RWPE2 (cell line): ENCODE measurements at regions not wholly inside any gene's neighbourhood (a gene's known extent, or its start where the extent isn't known, plus 50 kb on each side); places are given as distances from the start of the nearest gene placed in this dataset.
"Not testable (repeated sequence)": the region's sequence is repeated elsewhere in the genome, so short reads cannot be mapped to it uniquely, and the experiment has no call there.

Experiments used
- ATAC-seq: fragments of 200-7000 bp; cut with Tn5 transposase; 3 replicates; pipeline ENCODE4 v1.9.1; 2021; ENCODE audit warnings: low read depth
- DNase-seq: peaks from one replicate; pipeline ENCODE4 v3.0.0-alpha.2; 2020; ENCODE audit warnings: low spot score
- H3K27ac ChIP-seq: fragments of 450-650 bp; 2 replicates; pipeline ENCODE4 v1.5.1; 2017; ENCODE audit warnings: mild to moderate bottlenecking; ENCODE audit not compliant: poor library complexity, severe bottlenecking
- H3K27me3 ChIP-seq: fragments of 250-450 bp; sonication (Bioruptor Pico); 2 replicates; pipeline ENCODE4 v1.5.1; 2021; ENCODE audit warnings: mild to moderate bottlenecking, moderate library complexity; ENCODE audit not compliant: insufficient read depth, poor library complexity, severe bottlenecking
- H3K36me3 ChIP-seq: fragments of 250-450 bp; sonication (Bioruptor Pico); 2 replicates; pipeline ENCODE4 v1.5.1; 2020; ENCODE audit warnings: low read depth, mild to moderate bottlenecking, moderate library complexity
- H3K4me1 ChIP-seq: fragments of 250-450 bp; sonication (Bioruptor Pico); 2 replicates; pipeline ENCODE4 v1.5.1; 2021; ENCODE audit warnings: mild to moderate bottlenecking, moderate library complexity; ENCODE audit not compliant: insufficient read depth, poor library complexity, severe bottlenecking
- H3K4me3 ChIP-seq: fragments of 250-450 bp; sonication (Bioruptor Pico); 2 replicates; pipeline ENCODE4 v1.5.1; 2021; ENCODE audit warnings: mild to moderate bottlenecking, moderate library complexity; ENCODE audit not compliant: severe bottlenecking
- H3K9me3 ChIP-seq: fragments of 250-450 bp; sonication (Bioruptor Pico); 2 replicates; pipeline ENCODE4 v1.5.1; 2021; ENCODE audit warnings: mild to moderate bottlenecking, moderate library complexity; ENCODE audit not compliant: severe bottlenecking
- TF ChIP-seq, protein P1 (sequence below): fragments of 450-650 bp; IDR thresholded peaks from one replicate; pipeline ENCODE4 v1.5.1; 2017; ENCODE audit warnings: mild to moderate bottlenecking, moderate library complexity; ENCODE audit not compliant: poor library complexity, severe bottlenecking

DNA sequence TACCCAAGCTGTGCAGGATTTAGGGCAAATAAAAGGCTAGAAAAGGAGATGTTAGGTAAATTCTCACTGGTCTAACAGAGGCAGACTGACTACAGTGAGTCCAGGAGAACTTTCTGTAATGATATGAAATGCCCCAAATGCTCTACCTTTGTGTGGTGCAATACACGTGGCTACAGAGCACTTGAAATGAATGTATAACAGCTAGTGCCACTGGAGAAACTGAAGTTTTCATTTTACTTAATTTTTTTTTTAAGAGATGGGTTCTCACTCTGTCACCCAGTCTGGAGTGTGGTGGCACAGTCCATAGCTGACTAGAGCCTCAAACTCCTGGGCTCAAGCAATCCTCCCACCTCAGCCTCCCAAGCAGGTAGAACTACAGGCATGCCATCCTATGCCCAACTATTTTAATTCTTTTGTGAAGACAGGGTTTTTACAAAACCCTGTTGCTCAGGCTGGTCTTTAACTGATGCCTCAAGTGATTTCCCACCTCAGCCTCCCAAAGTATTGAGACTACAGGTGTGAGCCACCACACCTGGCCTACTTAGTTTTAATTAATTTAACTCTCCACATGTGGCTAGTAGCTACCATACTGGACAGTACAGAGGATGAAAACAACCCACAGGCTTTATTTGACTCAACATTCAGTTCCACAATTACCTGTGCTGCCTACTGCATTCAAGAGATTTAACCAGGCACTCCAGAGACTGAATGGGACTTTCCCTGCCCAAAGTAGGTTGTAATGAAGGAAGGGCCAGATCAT lies 84.8 kb upstream of the PLEKHM1 start:
- no peak overlapping the region for H3K4me3 ChIP-seq
- H3K9me3 ChIP-seq, result no peaks in the 10 kb centered on the region
- peaks cover 28% of the 10 kb centered on the region for H3K4me1 ChIP-seq
- ATAC-seq, result no peak
- TF ChIP-seq, protein P1, sequence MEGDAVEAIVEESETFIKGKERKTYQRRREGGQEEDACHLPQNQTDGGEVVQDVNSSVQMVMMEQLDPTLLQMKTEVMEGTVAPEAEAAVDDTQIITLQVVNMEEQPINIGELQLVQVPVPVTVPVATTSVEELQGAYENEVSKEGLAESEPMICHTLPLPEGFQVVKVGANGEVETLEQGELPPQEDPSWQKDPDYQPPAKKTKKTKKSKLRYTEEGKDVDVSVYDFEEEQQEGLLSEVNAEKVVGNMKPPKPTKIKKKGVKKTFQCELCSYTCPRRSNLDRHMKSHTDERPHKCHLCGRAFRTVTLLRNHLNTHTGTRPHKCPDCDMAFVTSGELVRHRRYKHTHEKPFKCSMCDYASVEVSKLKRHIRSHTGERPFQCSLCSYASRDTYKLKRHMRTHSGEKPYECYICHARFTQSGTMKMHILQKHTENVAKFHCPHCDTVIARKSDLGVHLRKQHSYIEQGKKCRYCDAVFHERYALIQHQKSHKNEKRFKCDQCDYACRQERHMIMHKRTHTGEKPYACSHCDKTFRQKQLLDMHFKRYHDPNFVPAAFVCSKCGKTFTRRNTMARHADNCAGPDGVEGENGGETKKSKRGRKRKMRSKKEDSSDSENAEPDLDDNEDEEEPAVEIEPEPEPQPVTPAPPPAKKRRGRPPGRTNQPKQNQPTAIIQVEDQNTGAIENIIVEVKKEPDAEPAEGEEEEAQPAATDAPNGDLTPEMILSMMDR, result no peak
- no peaks in the 10 kb centered on the region; the same call in 1 of the 2 replicates for H3K36me3 ChIP-seq
- no peak for DNase-seq
- H3K27me3 ChIP-seq, result no peaks in the 10 kb centered on the region
- H3K27ac ChIP-seq, result no peak overlapping the region

DNA sequence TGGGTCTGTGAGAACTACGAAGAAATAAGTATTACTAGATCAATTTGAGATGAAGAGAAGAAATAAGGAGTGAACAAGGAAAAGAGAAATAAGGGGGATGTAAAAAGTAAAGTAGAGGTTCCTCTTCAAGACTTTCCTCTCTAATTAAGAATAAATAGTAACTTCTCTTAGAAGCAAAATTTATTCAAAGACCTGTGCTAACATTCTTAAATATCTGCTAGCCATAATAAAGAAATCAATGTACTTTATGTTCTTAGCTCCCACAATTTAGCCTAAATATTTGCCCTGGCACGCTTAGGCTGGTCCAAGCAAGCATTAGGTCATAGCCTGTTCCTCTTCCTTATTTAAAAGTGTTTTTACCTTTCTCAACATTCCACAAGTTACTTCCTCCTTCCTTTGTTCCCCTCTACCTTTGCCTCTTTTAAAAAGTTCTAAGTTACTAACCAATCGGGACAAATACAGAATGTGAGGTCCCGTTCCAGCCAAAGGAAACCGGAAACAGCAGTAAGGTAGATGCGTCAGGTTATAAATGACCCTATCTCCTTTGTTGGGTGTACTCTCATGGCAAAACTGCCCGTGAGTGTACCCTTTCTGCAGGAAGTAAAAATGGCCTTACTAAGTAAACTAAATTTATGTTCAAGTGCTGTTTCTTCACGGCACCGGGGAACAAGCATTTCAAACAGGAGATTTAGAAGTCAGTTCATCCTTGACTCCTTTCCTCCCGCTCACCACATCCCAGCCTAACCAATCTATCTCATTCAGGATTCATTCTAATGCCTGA lies 86.2 kb upstream of the PLEKHM1 start:
- ATAC-seq, DNase-seq, H3K36me3 ChIP-seq, H3K4me3 ChIP-seq, H3K9me3 ChIP-seq, H3K27me3 ChIP-seq: not testable (repeated sequence)
- peak overlapping the region; percentile 69 for H3K27ac ChIP-seq
- peaks cover 28% of the 10 kb centered on the region for H3K4me1 ChIP-seq

DNA sequence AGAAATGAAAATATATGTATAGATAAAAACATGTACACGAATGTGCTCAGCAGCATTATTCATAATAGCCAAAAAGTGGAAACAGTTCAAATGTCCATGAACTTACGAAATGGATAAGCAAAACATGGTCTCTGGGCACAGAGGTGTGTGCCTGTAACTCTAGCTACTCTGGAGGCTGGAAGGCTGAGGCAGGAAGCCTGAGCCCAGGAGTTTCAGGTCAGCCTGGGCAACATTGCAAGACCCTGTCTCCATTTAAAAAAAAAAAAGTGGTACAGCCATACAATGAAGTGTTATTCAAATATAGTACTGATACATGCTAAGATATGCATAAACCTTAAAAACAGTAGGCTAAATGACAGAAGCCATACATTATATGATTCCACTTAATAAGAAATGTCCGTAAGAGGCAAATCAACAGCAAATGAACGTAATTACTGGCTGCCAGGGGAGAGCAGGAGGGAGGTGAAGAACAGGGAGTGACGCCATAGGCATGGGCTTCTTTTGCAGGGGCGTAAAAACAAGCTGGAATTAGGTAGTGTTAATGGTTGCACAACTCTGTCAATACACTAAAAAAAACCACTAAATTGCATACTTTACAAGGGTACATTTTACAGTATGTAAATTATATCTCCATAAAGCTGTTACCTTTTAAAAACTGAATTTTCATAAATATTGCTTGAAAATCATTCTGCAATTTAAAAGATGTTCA lies 87.2 kb upstream of the PLEKHM1 start:
- no peak for DNase-seq
- no peak overlapping the region for H3K4me3 ChIP-seq
- H3K4me1 ChIP-seq, result peaks cover 28% of the 10 kb centered on the region
- no peak for ATAC-seq
- H3K36me3 ChIP-seq, result peaks cover 16% of the 10 kb centered on the region
- H3K9me3 ChIP-seq, result no peaks in the 10 kb centered on the region
- peak overlapping the region; percentile 69 for H3K27ac ChIP-seq
- TF ChIP-seq, protein P1, result no peak
- H3K27me3 ChIP-seq, result no peaks in the 10 kb centered on the region

DNA sequence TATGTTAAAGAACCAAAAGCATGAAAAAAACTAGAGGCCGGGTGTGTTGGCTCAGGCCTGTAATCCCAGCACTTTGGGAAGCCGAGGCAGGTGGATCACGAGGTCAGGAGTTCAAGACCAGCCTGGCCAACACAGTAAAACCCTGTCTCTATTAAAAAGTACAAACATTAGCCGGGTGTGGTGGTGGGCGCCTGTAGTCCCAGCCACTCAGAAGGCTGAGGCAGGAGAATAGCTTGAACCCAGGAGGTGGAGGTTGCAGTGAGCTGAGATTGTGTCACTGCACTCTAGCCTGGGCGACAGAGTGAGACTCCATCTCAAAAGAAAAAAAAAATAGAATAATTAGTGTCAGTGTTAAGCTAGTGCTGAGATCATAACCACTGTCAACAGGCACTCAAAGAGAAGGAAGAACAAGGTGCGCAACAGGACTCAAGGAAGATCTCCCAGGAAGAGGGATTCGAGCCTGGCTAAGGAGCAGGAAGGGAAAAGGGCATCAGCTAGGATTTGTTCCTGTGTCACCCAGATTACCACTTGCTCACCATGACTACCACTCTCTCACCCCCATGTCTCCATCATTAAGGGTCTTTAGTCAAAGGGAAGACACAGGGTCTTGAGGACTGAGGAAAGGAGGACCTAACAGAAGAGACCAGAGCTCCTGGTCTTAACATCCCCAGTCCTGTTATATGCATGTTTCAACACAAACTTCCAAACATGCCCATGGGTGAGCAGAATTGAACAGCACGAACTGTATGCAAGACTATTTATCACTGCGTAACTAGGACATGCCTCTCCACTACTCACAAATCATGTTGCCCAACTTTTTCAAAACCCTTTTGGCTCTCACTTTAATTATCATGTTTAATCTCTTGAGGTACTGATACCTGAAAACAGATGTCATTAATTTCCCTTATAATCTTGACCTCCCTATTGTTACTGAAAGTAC lies 88.3 kb upstream of the PLEKHM1 start:
- H3K36me3 ChIP-seq, result peaks cover 16% of the 10 kb centered on the region
- H3K4me3 ChIP-seq, result no peak overlapping the region
- DNase-seq (no peak), ATAC-seq (peak; percentile 53)
- H3K27ac ChIP-seq, result peak overlapping the region; percentile 3
- H3K4me1 ChIP-seq, result peaks cover 36% of the 10 kb centered on the region
- TF ChIP-seq, protein P1, result no peak
- no peaks in the 10 kb centered on the region for H3K9me3 ChIP-seq
- no peaks in the 10 kb centered on the region for H3K27me3 ChIP-seq
